ENCODE measurements at regions not wholly inside any gene's neighbourhood (a gene's known extent, or its start where the extent isn't known, plus 50 kb on each side); places are given as distances from the start of the nearest gene placed in this dataset.
A peak's percentile ranks its signal among the peaks of the same experiment; 100 is the strongest.

GRCh38 chr18:59988098-59988706, 88.4 kb downstream of the PMAIP1 start:
- TF ChIP-seq CTCF (IDR thresholded peaks at IDR 0.05) (peak; percentile 80 to 94 (median 83)), POLR2AphosphoS5 (IDR thresholded peaks at IDR 0.05) (no peak), POLR2A (IDR thresholded peaks at IDR 0.05) (no peak)
